Karpas-422 (cell line): ENCODE measurements at regions not wholly inside any gene's neighbourhood (a gene's known extent, or its start where the extent isn't known, plus 50 kb on each side); places are given as distances from the start of the nearest gene placed in this dataset.

Source experiments
- DNase-seq: peaks from one replicate; pipeline ENCODE4 v3.0.0-alpha.2; 2015
- H2AFZ ChIP-seq: fragments of 200-600 bp; sonication (generic); 2 replicates; pipeline ENCODE4 v1.6.1; 2014; ENCODE audit warnings: antibody characterized with exemption, low read length, mixed read lengths
- H3K27ac ChIP-seq: fragments of 200-600 bp; sonication (generic); 2 replicates; pipeline ENCODE4 v1.5.1; 2014; ENCODE audit warnings: mild to moderate bottlenecking, low read length, moderate library complexity
- H3K27me3 ChIP-seq: fragments of 200-600 bp; sonication (generic); 2 replicates; pipeline ENCODE4 v1.6.1; 2014; ENCODE audit warnings: low read length, mixed read lengths
- H3K36me3 ChIP-seq: fragments of 200-600 bp; sonication (generic); 2 replicates; pipeline ENCODE4 v1.6.1; 2014; ENCODE audit warnings: low read length, mixed read lengths; ENCODE audit not compliant: insufficient read depth
- H3K4me1 ChIP-seq: fragments of 200-600 bp; sonication (generic); 2 replicates; pipeline ENCODE4 v1.6.1; 2014; ENCODE audit warnings: mild to moderate bottlenecking, low read length, mixed read lengths
- H3K4me2 ChIP-seq: fragments of 200-600 bp; sonication (generic); 2 replicates; pipeline ENCODE4 v1.6.1; 2014; ENCODE audit warnings: low read length, low read depth, mild to moderate bottlenecking; ENCODE audit not compliant: poor library complexity, severe bottlenecking
- H3K4me3 ChIP-seq: fragments of 200-600 bp; sonication (generic); 2 replicates; pipeline ENCODE4 v1.5.1; 2014; ENCODE audit warnings: mild to moderate bottlenecking, antibody characterized with exemption, low read length, mixed read lengths
- H3K79me2 ChIP-seq: fragments of 200-600 bp; sonication (generic); 2 replicates; pipeline ENCODE4 v1.6.1; 2014; ENCODE audit warnings: mild to moderate bottlenecking, low read length, mixed read lengths
- H3K9ac ChIP-seq: fragments of 200-600 bp; sonication (generic); 2 replicates; pipeline ENCODE4 v1.6.0; 2014; ENCODE audit warnings: low read length
- H3K9me2 ChIP-seq: fragments of 200-600 bp; sonication (generic), shearing (Covaris generic); replicated peaks from 2 replicates; pipeline ENCODE4 v1.6.0; 2014; ENCODE audit warnings: mild to moderate bottlenecking, low read length, moderate library complexity; ENCODE audit not compliant: insufficient read depth
- H3K9me3 ChIP-seq: fragments of 300-700, 200-600 bp; sonication (generic); 2 replicates; pipeline ENCODE4 v1.6.1; 2014; ENCODE audit warnings: low read length, mixed read lengths
- H4K20me1 ChIP-seq: fragments of 200-600 bp; sonication (generic); 2 replicates; pipeline ENCODE4 v1.6.1; 2014; ENCODE audit warnings: mild to moderate bottlenecking, antibody characterized with exemption, low read length, low read depth; ENCODE audit not compliant: insufficient read depth

DNA sequence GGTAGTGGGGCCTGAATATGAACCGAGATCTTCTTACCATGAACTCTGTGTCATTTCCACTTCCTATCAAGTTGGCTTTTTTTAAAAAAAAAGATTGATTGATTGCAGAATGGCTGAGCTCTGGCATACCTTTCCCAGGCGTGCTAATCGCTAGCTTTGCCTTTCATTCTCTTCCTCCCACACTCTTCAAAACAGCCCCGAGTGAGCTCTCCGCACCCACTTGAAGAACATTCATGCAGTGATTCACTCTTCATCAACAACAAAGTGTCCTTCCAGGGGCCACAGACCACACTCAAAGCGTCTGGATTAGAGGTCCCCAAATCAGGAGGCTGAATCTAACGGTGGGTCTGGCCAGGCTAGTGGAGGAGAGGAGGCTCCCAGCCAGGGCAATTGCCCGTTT lies 96.3 kb upstream of the GALNT2 start:
- no peak overlapping the region for H3K27ac ChIP-seq
- no peaks in the 10 kb centered on the region for H3K4me1 ChIP-seq
- no peak overlapping the region for H3K9ac ChIP-seq
- no peak for DNase-seq
- no peak overlapping the region for H2AFZ ChIP-seq
- H4K20me1 ChIP-seq = no peaks in the 10 kb centered on the region
- no peaks in the 10 kb centered on the region for H3K9me2 ChIP-seq
- no peaks in the 10 kb centered on the region for H3K9me3 ChIP-seq
- no peak overlapping the region for H3K4me2 ChIP-seq
- no peaks in the 10 kb centered on the region for H3K27me3 ChIP-seq
- no peaks in the 10 kb centered on the region for H3K36me3 ChIP-seq
- no peak overlapping the region for H3K4me3 ChIP-seq
- H3K79me2 ChIP-seq = no peaks in the 10 kb centered on the region

DNA sequence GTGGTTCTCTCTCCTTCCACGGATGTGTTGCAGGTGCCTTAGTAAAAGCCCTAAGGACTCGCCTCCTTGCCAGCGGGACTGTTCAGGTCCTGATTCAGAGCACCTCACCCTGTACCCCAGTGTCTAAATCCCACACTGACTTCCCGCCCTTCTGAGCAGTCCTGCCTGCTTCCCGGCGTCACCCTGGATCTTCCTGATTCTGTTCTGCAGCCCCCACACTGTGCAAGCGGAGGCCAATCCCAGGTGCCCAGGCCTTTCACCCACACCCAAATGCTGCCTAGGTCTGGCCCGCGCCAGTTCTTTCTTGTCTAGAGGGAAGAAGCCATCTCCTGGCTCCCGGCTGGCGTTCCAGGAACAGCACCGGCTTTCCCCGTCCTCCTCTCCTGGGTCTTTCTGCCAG lies 95.9 kb upstream of the GALNT2 start:
- DNase-seq = no peak
- H3K27me3 ChIP-seq = no peaks in the 10 kb centered on the region
- H2AFZ ChIP-seq = no peak overlapping the region
- no peak overlapping the region for H3K9ac ChIP-seq
- no peaks in the 10 kb centered on the region for H3K36me3 ChIP-seq
- no peaks in the 10 kb centered on the region for H3K9me3 ChIP-seq
- H3K9me2 ChIP-seq = no peaks in the 10 kb centered on the region
- no peak overlapping the region for H3K27ac ChIP-seq
- no peaks in the 10 kb centered on the region for H3K4me1 ChIP-seq
- no peaks in the 10 kb centered on the region for H3K79me2 ChIP-seq
- no peak overlapping the region for H3K4me3 ChIP-seq
- no peak overlapping the region for H3K4me2 ChIP-seq
- no peaks in the 10 kb centered on the region for H4K20me1 ChIP-seq

DNA sequence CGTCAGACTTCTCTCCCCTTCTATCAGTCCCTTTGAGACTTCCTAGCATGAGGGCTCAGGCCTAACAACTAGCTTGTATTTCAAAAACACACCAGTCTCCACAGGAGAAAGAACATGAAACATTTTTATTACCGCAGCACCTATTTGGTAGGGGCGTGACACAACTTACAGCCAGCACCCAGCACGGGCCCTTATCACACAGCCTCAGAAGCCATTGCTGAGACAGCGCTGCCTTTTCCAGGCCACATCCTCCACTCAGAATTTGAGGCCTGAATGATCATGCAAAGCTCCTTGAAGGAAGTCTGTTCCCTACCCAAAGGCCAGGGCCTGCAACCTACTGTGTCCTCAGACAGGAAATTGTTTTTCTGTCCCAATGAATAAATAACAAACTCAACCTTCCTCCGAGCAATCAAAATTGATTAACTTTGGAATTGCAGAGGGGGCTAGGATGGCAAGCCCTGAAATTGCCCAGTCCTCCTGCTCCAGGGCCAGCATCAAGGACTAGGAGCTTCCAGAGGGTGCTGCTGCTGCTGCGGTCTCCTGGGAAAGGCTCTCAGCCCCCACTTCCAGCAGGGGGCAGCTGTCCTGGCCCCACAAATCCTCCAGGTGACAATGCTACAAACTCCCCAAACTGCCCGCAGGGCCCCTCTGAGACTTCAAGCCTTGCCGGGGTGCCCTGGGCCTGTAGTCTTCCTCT lies 94.3 kb upstream of the GALNT2 start:
- no peaks in the 10 kb centered on the region for H3K9me3 ChIP-seq

DNA sequence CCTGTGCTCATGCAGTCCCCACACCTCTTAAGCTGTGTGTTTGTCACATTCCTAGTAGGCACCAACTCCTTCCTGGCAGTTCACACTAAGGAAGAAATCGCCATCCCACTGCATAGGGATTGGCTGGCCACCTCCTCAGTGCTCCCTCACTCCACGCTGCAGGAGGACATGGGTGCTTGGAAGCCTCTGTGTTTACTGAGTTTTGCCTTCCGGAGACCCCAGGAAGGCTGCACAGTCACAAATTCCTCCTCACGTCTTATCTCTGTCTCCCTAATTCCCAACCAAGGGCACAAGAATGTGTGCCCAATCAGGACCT lies 93.8 kb upstream of the GALNT2 start:
- H3K4me3 ChIP-seq = no peak overlapping the region
- no peaks in the 10 kb centered on the region for H3K9me3 ChIP-seq
- no peak for DNase-seq
- no peaks in the 10 kb centered on the region for H3K79me2 ChIP-seq
- H3K4me1 ChIP-seq = no peaks in the 10 kb centered on the region
- H3K27ac ChIP-seq = no peak overlapping the region
- no peaks in the 10 kb centered on the region for H4K20me1 ChIP-seq
- H3K9me2 ChIP-seq = no peaks in the 10 kb centered on the region
- no peak overlapping the region for H3K9ac ChIP-seq
- no peak overlapping the region for H3K4me2 ChIP-seq
- H2AFZ ChIP-seq = no peak overlapping the region
- no peaks in the 10 kb centered on the region for H3K36me3 ChIP-seq
- no peaks in the 10 kb centered on the region for H3K27me3 ChIP-seq

More for the DNA sequence above, 94.3 kb upstream of the GALNT2 start:
- H3K27me3 ChIP-seq = no peaks in the 10 kb centered on the region
- H3K79me2 ChIP-seq = no peaks in the 10 kb centered on the region
- no peak overlapping the region for H3K27ac ChIP-seq
- no peaks in the 10 kb centered on the region for H3K4me1 ChIP-seq
- no peaks in the 10 kb centered on the region for H4K20me1 ChIP-seq
- no peak overlapping the region for H3K4me2 ChIP-seq
- no peaks in the 10 kb centered on the region for H3K9me2 ChIP-seq
- DNase-seq = no peak
- no peak overlapping the region for H2AFZ ChIP-seq
- H3K36me3 ChIP-seq = no peaks in the 10 kb centered on the region
- H3K4me3 ChIP-seq = no peak overlapping the region
- no peak overlapping the region for H3K9ac ChIP-seq

DNA sequence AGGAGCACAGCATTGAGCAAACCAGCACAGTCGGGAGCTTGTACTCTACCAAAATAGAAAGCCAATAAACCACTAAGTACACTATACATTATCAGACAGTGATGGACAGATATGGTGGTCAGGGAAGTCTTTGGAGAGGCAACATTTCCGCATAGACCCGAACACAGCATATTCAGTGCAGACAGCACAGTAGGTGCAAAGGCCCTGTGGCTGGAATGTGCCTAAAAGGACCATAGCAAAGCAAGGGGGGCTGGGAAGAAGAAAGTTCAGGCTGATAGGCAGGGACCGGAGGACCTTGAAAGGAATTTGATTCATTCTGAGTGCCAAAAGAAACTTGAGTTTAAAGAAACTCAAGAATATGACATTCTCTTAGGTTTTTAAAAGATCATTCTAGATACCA lies 92.0 kb upstream of the GALNT2 start:
- Histone ChIP-seq H3K79me2 (no peaks in the 10 kb centered on the region), H4K20me1 (no peaks in the 10 kb centered on the region), H3K36me3 (no peaks in the 10 kb centered on the region), H3K4me2 (no peak overlapping the region), H3K27ac (no peak overlapping the region), H3K27me3 (no peaks in the 10 kb centered on the region), H2AFZ (no peak overlapping the region), H3K9me2 (no peaks in the 10 kb centered on the region), H3K9me3 (no peaks in the 10 kb centered on the region), H3K4me3 (no peak overlapping the region), H3K4me1 (no peaks in the 10 kb centered on the region), H3K9ac (no peak overlapping the region)
- no peak for DNase-seq

DNA sequence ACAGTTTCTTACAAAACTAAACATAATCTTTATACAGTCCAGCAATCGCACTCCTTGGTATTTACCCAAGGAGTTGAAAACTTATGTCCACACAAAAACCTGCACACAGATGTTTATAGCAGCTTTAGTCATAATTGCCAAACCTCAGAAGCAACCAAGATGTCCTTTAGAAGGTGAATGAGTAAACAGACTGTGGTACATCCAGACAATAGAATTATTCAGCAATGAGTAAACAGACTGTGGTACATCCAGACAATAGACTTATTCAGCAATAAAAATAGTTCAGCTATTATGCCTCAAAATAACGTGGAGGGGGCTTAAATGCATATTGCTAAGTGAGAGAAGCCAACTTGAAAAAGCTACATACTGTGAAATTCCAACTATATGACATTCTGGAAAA lies 87.0 kb upstream of the GALNT2 start:
- no peaks in the 10 kb centered on the region for H3K9me2 ChIP-seq
- H3K79me2 ChIP-seq = no peaks in the 10 kb centered on the region
- no peak for DNase-seq
- H3K27ac ChIP-seq = no peak overlapping the region
- H4K20me1 ChIP-seq = no peaks in the 10 kb centered on the region
- H3K36me3 ChIP-seq = no peaks in the 10 kb centered on the region
- no peaks in the 10 kb centered on the region for H3K27me3 ChIP-seq
- no peaks in the 10 kb centered on the region for H3K9me3 ChIP-seq
- H3K4me1 ChIP-seq = no peaks in the 10 kb centered on the region
- H3K4me3 ChIP-seq = no peak overlapping the region
- H3K9ac ChIP-seq = no peak overlapping the region
- H2AFZ ChIP-seq = no peak overlapping the region
- H3K4me2 ChIP-seq = no peak overlapping the region

DNA sequence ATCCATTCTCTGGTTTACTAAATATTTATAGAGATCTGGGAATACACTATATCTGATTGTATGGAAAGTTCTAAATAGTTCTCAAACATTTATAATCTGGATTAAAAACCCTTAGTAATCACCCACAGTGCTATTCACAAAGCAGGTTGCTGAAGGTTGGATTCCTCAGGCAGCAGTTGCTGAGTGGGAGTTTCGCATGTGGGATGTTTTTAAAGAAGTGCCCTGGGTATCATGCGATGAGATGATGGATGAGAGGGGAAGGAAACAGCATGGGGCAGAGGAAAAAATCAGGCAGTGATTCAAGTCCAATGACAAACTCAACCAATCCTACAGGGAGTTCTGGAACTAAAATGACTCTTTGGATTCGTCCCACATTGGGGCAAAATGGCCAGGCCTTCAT lies 85.3 kb upstream of the GALNT2 start:
- no peak overlapping the region for H3K9ac ChIP-seq
- H3K4me3 ChIP-seq = no peak overlapping the region
- H3K27ac ChIP-seq = no peak overlapping the region
- H3K27me3 ChIP-seq = no peaks in the 10 kb centered on the region
- no peaks in the 10 kb centered on the region for H3K9me3 ChIP-seq
- no peaks in the 10 kb centered on the region for H3K4me1 ChIP-seq
- H4K20me1 ChIP-seq = no peaks in the 10 kb centered on the region
- no peak overlapping the region for H3K4me2 ChIP-seq
- no peaks in the 10 kb centered on the region for H3K9me2 ChIP-seq
- H2AFZ ChIP-seq = no peak overlapping the region
- DNase-seq = no peak
- no peaks in the 10 kb centered on the region for H3K79me2 ChIP-seq
- no peaks in the 10 kb centered on the region for H3K36me3 ChIP-seq

DNA sequence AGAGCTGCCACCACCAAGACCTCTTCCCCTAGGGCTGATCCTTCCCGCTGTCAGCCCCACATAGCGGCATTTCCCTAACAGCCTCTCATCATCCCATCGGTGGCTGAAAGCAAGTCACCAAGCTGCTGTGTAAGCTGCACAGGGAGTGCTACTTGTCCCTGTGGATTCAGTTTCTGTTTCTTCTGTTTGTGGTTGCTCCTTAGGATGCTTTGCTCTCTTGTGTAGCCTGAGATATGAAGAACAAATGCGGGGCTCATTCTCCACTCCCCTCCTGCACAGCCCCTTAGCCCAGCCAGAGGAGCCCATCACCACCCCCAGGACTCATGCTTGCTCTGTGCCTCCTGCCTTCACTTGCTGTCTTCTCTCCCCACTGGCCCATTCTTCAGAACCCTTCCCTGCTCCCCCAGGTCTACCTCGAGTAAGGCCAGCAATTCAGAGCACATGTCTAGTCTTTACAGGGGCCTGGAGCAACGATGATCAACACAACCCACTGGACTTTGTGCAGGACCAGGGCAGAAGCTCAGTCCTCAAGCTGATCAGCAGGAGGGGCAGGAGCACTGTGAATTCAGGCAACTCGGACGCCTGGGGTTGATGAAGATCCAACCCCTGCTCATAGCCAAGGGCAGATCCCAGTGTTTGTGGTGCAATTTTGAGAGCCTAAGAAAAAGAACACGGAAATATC lies 82.6 kb upstream of the GALNT2 start:
- Histone ChIP-seq H2AFZ (no peak overlapping the region), H3K9me3 (no peaks in the 10 kb centered on the region), H3K79me2 (no peaks in the 10 kb centered on the region), H3K4me2 (no peak overlapping the region), H3K36me3 (no peaks in the 10 kb centered on the region), H3K4me3 (no peak overlapping the region), H3K9ac (no peak overlapping the region), H3K4me1 (no peaks in the 10 kb centered on the region), H3K9me2 (no peaks in the 10 kb centered on the region), H3K27me3 (no peaks in the 10 kb centered on the region), H3K27ac (no peak overlapping the region), H4K20me1 (no peaks in the 10 kb centered on the region)
- no peak for DNase-seq
